CD14-positive monocyte (primary cell): ENCODE measurements at regions not wholly inside any gene's neighbourhood (a gene's known extent, or its start where the extent isn't known, plus 50 kb on each side); places are given as distances from the start of the nearest gene placed in this dataset.

Experiments
- DNase-seq, 3 donors: peaks; one replicate each; pipeline ENCODE4 v3.0.0-alpha.2; 2011 to 2022
- H2AFZ ChIP-seq: 2 replicates; pipeline ENCODE4 v1.6.0; 2012; ENCODE audit warnings: mild to moderate bottlenecking, low read depth, low read length, inconsistent platforms; ENCODE audit not compliant: insufficient read depth, poor library complexity, severe bottlenecking
- H3K27ac ChIP-seq, 2 donors: 1 replicate in 1 of 2; 2 replicates in 1 of 2; pipeline ENCODE4 v1.5.1; 2012 to 2013; ENCODE audit warnings: low read length in 2 of 2, control low read depth in 1 of 2, inconsistent platforms in 1 of 2, low read depth in 1 of 2, mild to moderate bottlenecking in 1 of 2
- H3K27me3 ChIP-seq, 2 donors: one replicate each; pipeline versions ENCODE4 v1.6.0 to v1.6.1; 2011 to 2013; ENCODE audit warnings: low read length in 2 of 2; ENCODE audit not compliant: control insufficient read depth in 2 of 2, insufficient read depth in 2 of 2
- H3K36me3 ChIP-seq, 2 donors: replicated peaks in 1 of 2; 1 replicate in 1 of 2; 2 replicates in 1 of 2; pipeline versions ENCODE4 v1.5.1 to v1.6.1; 2012 to 2013; ENCODE audit warnings: low read length in 2 of 2, control low read depth in 1 of 2, inconsistent platforms in 1 of 2, mild to moderate bottlenecking in 1 of 2; ENCODE audit not compliant: insufficient read depth in 2 of 2, control insufficient read depth in 1 of 2
- H3K4me1 ChIP-seq, 2 donors: 1 replicate in 1 of 2; 2 replicates in 1 of 2; pipeline versions ENCODE4 v1.5.1 to v1.6.1; 2012 to 2013; ENCODE audit warnings: low read length in 2 of 2, control low read depth in 1 of 2, inconsistent platforms in 1 of 2, mild to moderate bottlenecking in 1 of 2, moderate library complexity in 1 of 2; ENCODE audit not compliant: insufficient read depth in 2 of 2, control insufficient read depth in 1 of 2
- H3K4me2 ChIP-seq: replicated peaks from 2 replicates; pipeline ENCODE3; 2012; ENCODE audit warnings: low read length, moderate library complexity, mild to moderate bottlenecking; ENCODE audit not compliant: poor library complexity, severe bottlenecking; ENCODE audit errors: extremely low read depth
- H3K4me3 ChIP-seq, 3 experiments: fragments of 200-600 bp in 1 of 3; sonication (generic) in 1 of 3; replicated peaks in 1 of 3; 1 replicate in 2 of 3; 2 replicates in 1 of 3; pipeline ENCODE4 v1.5.1; 2011 to 2013; ENCODE audit warnings: low read length in 3 of 3, mild to moderate bottlenecking in 3 of 3, control low read depth in 2 of 3, low read depth in 2 of 3, inconsistent platforms in 1 of 3, moderate library complexity in 1 of 3
- H3K79me2 ChIP-seq: 2 replicates; pipeline ENCODE4 v1.6.0; 2012; ENCODE audit warnings: mild to moderate bottlenecking, control low read depth, inconsistent platforms, low read length, moderate library complexity; ENCODE audit not compliant: insufficient read depth
- H3K9ac ChIP-seq: 2 replicates; pipeline ENCODE4 v1.6.0; 2017; ENCODE audit warnings: low read length, mild to moderate bottlenecking; ENCODE audit not compliant: insufficient read depth, poor library complexity, severe bottlenecking
- H3K9me3 ChIP-seq, 2 donors: replicated peaks in 1 of 2; 1 replicate in 1 of 2; 2 replicates in 1 of 2; pipeline versions ENCODE4 v1.5.1 to v1.6.1; 2012 to 2013; ENCODE audit warnings: low read length in 2 of 2, control low read depth in 1 of 2; ENCODE audit not compliant: control insufficient read depth in 1 of 2, insufficient read depth in 1 of 2
- H4K20me1 ChIP-seq: 2 replicates; pipeline ENCODE4 v1.6.0; 2012; ENCODE audit warnings: mild to moderate bottlenecking, low read length, control low read depth, moderate library complexity; ENCODE audit not compliant: insufficient read depth
- H3K27ac Mint-ChIP-seq, 7 donors: one replicate each; pipeline ENCODE4 v1.8.0; 2020; ENCODE audit warnings: mild to moderate bottlenecking in 7 of 7, mixed read lengths in 7 of 7, moderate library complexity in 6 of 7, inconsistent platforms in 2 of 7
- H3K27me3 Mint-ChIP-seq, 3 donors: one replicate each; pipeline ENCODE4 v1.8.0; 2021 to 2022; ENCODE audit warnings: low read depth in 3 of 3, mild to moderate bottlenecking in 3 of 3, mixed read lengths in 3 of 3, moderate library complexity in 3 of 3, inconsistent platforms in 1 of 3
- H3K36me3 Mint-ChIP-seq, 2 donors: one replicate each; pipeline ENCODE4 v1.8.0; 2020; ENCODE audit warnings: mixed read lengths in 2 of 2, inconsistent platforms in 1 of 2, mild to moderate bottlenecking in 1 of 2
- H3K4me1 Mint-ChIP-seq: one replicate; pipeline ENCODE4 v1.8.0; 2020; ENCODE audit warnings: mild to moderate bottlenecking, mixed read lengths
- H3K4me3 Mint-ChIP-seq, 2 donors: one replicate each; pipeline ENCODE4 v1.8.0; 2020; ENCODE audit warnings: mild to moderate bottlenecking in 2 of 2, mixed read lengths in 2 of 2, moderate library complexity in 1 of 2
- H3K9me3 Mint-ChIP-seq, 7 donors: one replicate each; pipeline ENCODE4 v1.8.0; 2020 to 2022; ENCODE audit warnings: mixed read lengths in 7 of 7, mild to moderate bottlenecking in 6 of 7, moderate library complexity in 6 of 7, inconsistent platforms in 2 of 7
- CTCF ChIP-seq: fragments of 200-600 bp; IDR thresholded peaks from one replicate; pipeline ENCODE4 v1.8.0; 2022; ENCODE audit warnings: antibody characterized with exemption, mild to moderate bottlenecking
- WGBS: methylation state at CpG from one replicate; pipeline ENCODE4 v1.1.5; 2013; ENCODE audit warnings: missing lambda C conversion rate; ENCODE audit not compliant: insufficient coverage; 5-methylcytosine and 5-hydroxymethylcytosine counted together
- intact Hi-C, 2 donors: fragments of 100-400 bp; cut with micrococcal nuclease; formaldehyde crosslinking; loops; one replicate each; pipeline versions ENCODE4 v1.15.0 to v1.15.1; 2023

- Histone ChIP-seq H3K9me3 (no peaks in the 10 kb centered on the region), H3K4me2 (no peak overlapping the region), H3K27ac (no peak overlapping the region), H3K4me3 (no peak overlapping the region), H3K36me3 (no peaks in the 10 kb centered on the region), H3K27me3 (no peaks in the 10 kb centered on the region), H4K20me1 (no peaks in the 10 kb centered on the region), H3K79me2 (no peaks in the 10 kb centered on the region), H2AFZ (no peak overlapping the region), H3K9ac (no peak overlapping the region), H3K4me1 (no peaks in the 10 kb centered on the region)
- intact Hi-C loops, result no loop called here
- no peaks in the 10 kb centered on the region for H3K36me3 Mint-ChIP-seq
- no peak overlapping the region for H3K4me3 Mint-ChIP-seq
- no peaks in the 10 kb centered on the region for H3K4me1 Mint-ChIP-seq
- peaks cover 0 to 5% (median 2%) of the 10 kb centered on the region in 7 donors for H3K9me3 Mint-ChIP-seq
- H3K27me3 Mint-ChIP-seq, result peaks cover 0 to 2% (median 0%) of the 10 kb centered on the region in 3 donors
- no peak for DNase-seq
- peak overlapping the region in 1 of 7 donors; percentile 79 for H3K27ac Mint-ChIP-seq
- no peak for TF ChIP-seq CTCF
- WGBS, result 89% methylated on average over 6 of the region's 6 CpGs
Observed at GRCh38 chr2:129055824-129056223, 737.2 kb upstream of the HS6ST1 start.

- Histone ChIP-seq H2AFZ (no peak overlapping the region), H3K4me1 (no peaks in the 10 kb centered on the region), H3K27me3 (no peaks in the 10 kb centered on the region), H3K4me2 (no peak overlapping the region), H3K27ac (no peak overlapping the region), H3K9ac (no peak overlapping the region), H3K9me3 (no peaks in the 10 kb centered on the region), H3K79me2 (no peaks in the 10 kb centered on the region), H4K20me1 (no peaks in the 10 kb centered on the region), H3K36me3 (no peaks in the 10 kb centered on the region), H3K4me3 (no peak overlapping the region)
- H3K9me3 Mint-ChIP-seq, result peaks cover 0 to 3% (median 0%) of the 10 kb centered on the region in 7 donors
- H3K27me3 Mint-ChIP-seq, result peaks cover 0 to 2% (median 0%) of the 10 kb centered on the region in 3 donors
- DNase-seq, result no peak
- no peak overlapping the region for H3K27ac Mint-ChIP-seq
- intact Hi-C loops, result no loop called here
- TF ChIP-seq CTCF, result no peak
- WGBS, result 82% methylated on average over 5 of the region's 5 CpGs
- no peaks in the 10 kb centered on the region for H3K4me1 Mint-ChIP-seq
- no peaks in the 10 kb centered on the region for H3K36me3 Mint-ChIP-seq
- no peak overlapping the region for H3K4me3 Mint-ChIP-seq
Observed at GRCh38 chr2:129056309-129056958, 737.8 kb upstream of the HS6ST1 start.
